ENCODE measurements at regions not wholly inside any gene's neighbourhood (a gene's known extent, or its start where the extent isn't known, plus 50 kb on each side); places are given as distances from the start of the nearest gene placed in this dataset.

- TF ChIP-seq EZH2 (IDR thresholded peaks at IDR 0.05; ENCODE audit: insufficient read depth, poor library complexity, severe bottlenecking) (no peak), EZH2phosphoT487 (IDR thresholded peaks at IDR 0.05; ENCODE audit: insufficient read depth, low read depth) (no peak)
- peak; percentile 68 for DNase-seq
- in situ Hi-C loops (cut with MboI), result no loop called here
These were observed 86.6 kb upstream of the ARHGAP32 start for GRCh38 chr11:129278586-129279319.

GRCh38 chr11:129277198-129277843, 85.2 kb upstream of the ARHGAP32 start:
- in situ Hi-C loops (cut with MboI), result no loop called here
- H3K79me2 ChIP-seq (ENCODE audit: insufficient read depth), result peaks cover 62% of the 10 kb centered on the region
- H3K27me3 ChIP-seq (replicated peaks; ENCODE audit: insufficient read depth), result no peaks in the 10 kb centered on the region
- peaks cover 16% of the 10 kb centered on the region for H3F3A ChIP-seq (ENCODE audit: insufficient read depth)
- H3K4me1 ChIP-seq (ENCODE audit: insufficient read depth), result peaks cover 18% of the 10 kb centered on the region
- no peaks in the 10 kb centered on the region for H3K9me3 ChIP-seq (ENCODE audit: low read depth)
- H3K9ac ChIP-seq, result no peak overlapping the region
- WGBS, 2 experiments (ENCODE audit: low coverage in 1 of 2, low lambda C conversion rate in 2 of 2, missing lambda C conversion rate in 2 of 2), result 88 to 89% methylated on average over 8 of the region's 8 CpGs
- H3K27ac ChIP-seq, result no peak overlapping the region
- peak overlapping the region; percentile 92 for H3K4me2 ChIP-seq (ENCODE audit: unreplicated experiment)
- no peaks in the 10 kb centered on the region; the same call in 1 of the 2 replicates for H4K20me1 ChIP-seq (ENCODE audit: insufficient read depth)
- H3K4me3 ChIP-seq, result peak overlapping the region; percentile 85; the same call in 1 of the 2 replicates
- DNase-seq, result peak; percentile 20
- H3K36me3 ChIP-seq (ENCODE audit: low read depth), result no peaks in the 10 kb centered on the region
- H2AFZ ChIP-seq, result no peak overlapping the region
- no peaks in the 10 kb centered on the region for H3K9me2 ChIP-seq (ENCODE audit: insufficient read depth)
- TF ChIP-seq EZH2phosphoT487 (IDR thresholded peaks at IDR 0.05; ENCODE audit: insufficient read depth, low read depth) (no peak), EZH2 (IDR thresholded peaks at IDR 0.05; ENCODE audit: insufficient read depth, poor library complexity, severe bottlenecking) (no peak)

More at GRCh38 chr11:129278586-129279319, 86.6 kb upstream of the ARHGAP32 start:
- H3K79me2 ChIP-seq (ENCODE audit: insufficient read depth), result peaks cover 48% of the 10 kb centered on the region
- H3K36me3 ChIP-seq (ENCODE audit: low read depth), result no peaks in the 10 kb centered on the region
- WGBS, 2 experiments (ENCODE audit: low coverage in 1 of 2, low lambda C conversion rate in 2 of 2, missing lambda C conversion rate in 2 of 2), result 2% methylated on average over 35 to 68 of the region's 109 CpGs
- H3K27ac ChIP-seq, result no peak overlapping the region
- H3K4me1 ChIP-seq (ENCODE audit: insufficient read depth), result peaks cover 18% of the 10 kb centered on the region
- H3K9me2 ChIP-seq (ENCODE audit: insufficient read depth), result no peaks in the 10 kb centered on the region
- no peaks in the 10 kb centered on the region for H3K9me3 ChIP-seq (ENCODE audit: low read depth)
- H3K4me2 ChIP-seq (ENCODE audit: unreplicated experiment), result peak overlapping the region; percentile 92
- H4K20me1 ChIP-seq (ENCODE audit: insufficient read depth), result no peaks in the 10 kb centered on the region; the same call in 1 of the 2 replicates
- peak overlapping the region; percentile 78 for H2AFZ ChIP-seq
- peak overlapping the region; percentile 85 for H3K4me3 ChIP-seq
- no peaks in the 10 kb centered on the region for H3K27me3 ChIP-seq (replicated peaks; ENCODE audit: insufficient read depth)
- peaks cover 16% of the 10 kb centered on the region for H3F3A ChIP-seq (ENCODE audit: insufficient read depth)
- peak overlapping the region; percentile 81 for H3K9ac ChIP-seq

GRCh38 chr11:129275828-129276227, 83.7 kb upstream of the ARHGAP32 start:
- Histone ChIP-seq H4K20me1 (ENCODE audit: insufficient read depth) (no peaks in the 10 kb centered on the region; the same call in 1 of the 2 replicates), H3K4me3 (no peak overlapping the region), H3F3A (ENCODE audit: insufficient read depth) (peaks cover 16% of the 10 kb centered on the region), H3K9ac (no peak overlapping the region), H3K79me2 (ENCODE audit: insufficient read depth) (peaks cover 77% of the 10 kb centered on the region), H3K4me1 (ENCODE audit: insufficient read depth) (peaks cover 18% of the 10 kb centered on the region), H3K9me3 (ENCODE audit: low read depth) (no peaks in the 10 kb centered on the region), H3K9me2 (ENCODE audit: insufficient read depth) (no peaks in the 10 kb centered on the region), H3K4me2 (ENCODE audit: unreplicated experiment) (no peak overlapping the region), H3K27ac (no peak overlapping the region), H2AFZ (no peak overlapping the region), H3K27me3 (replicated peaks; ENCODE audit: insufficient read depth) (no peaks in the 10 kb centered on the region), H3K36me3 (ENCODE audit: low read depth) (no peaks in the 10 kb centered on the region)
- in situ Hi-C loops (cut with MboI), result no loop called here
- TF ChIP-seq EZH2 (IDR thresholded peaks at IDR 0.05; ENCODE audit: insufficient read depth, poor library complexity, severe bottlenecking), result no peak
- TF ChIP-seq EZH2phosphoT487 (IDR thresholded peaks at IDR 0.05; ENCODE audit: insufficient read depth, low read depth), result no peak
- WGBS, 2 experiments (ENCODE audit: low coverage in 1 of 2, low lambda C conversion rate in 2 of 2, missing lambda C conversion rate in 2 of 2), result 88 to 89% methylated on average over 3 of the region's 3 CpGs
- no peak for DNase-seq

GRCh38 chr11:129273944-129274711, 82.0 kb upstream of the ARHGAP32 start:
- Histone ChIP-seq H3K4me3 (no peak overlapping the region), H3K36me3 (ENCODE audit: low read depth) (no peaks in the 10 kb centered on the region), H3K27ac (no peak overlapping the region), H3K4me2 (ENCODE audit: unreplicated experiment) (no peak overlapping the region), H3K4me1 (ENCODE audit: insufficient read depth) (peaks cover 8% of the 10 kb centered on the region), H3K9ac (no peak overlapping the region), H3K27me3 (replicated peaks; ENCODE audit: insufficient read depth) (no peaks in the 10 kb centered on the region), H4K20me1 (ENCODE audit: insufficient read depth) (no peaks in the 10 kb centered on the region; the same call in 1 of the 2 replicates), H3F3A (ENCODE audit: insufficient read depth) (0 out of 2 replicates have a peak, but pooled peaks cover 6% of the 10 kb centered on the region), H3K79me2 (ENCODE audit: insufficient read depth) (peaks cover 94% of the 10 kb centered on the region), H3K9me2 (ENCODE audit: insufficient read depth) (no peaks in the 10 kb centered on the region), H2AFZ (no peak overlapping the region), H3K9me3 (ENCODE audit: low read depth) (no peaks in the 10 kb centered on the region)
- DNase-seq, result no peak
- 79 to 80% methylated on average over 5 of the region's 5 CpGs for WGBS, 2 experiments (ENCODE audit: low coverage in 1 of 2, low lambda C conversion rate in 2 of 2, missing lambda C conversion rate in 2 of 2)
- no peak for TF ChIP-seq EZH2phosphoT487 (IDR thresholded peaks at IDR 0.05; ENCODE audit: insufficient read depth, low read depth)
- TF ChIP-seq EZH2 (IDR thresholded peaks at IDR 0.05; ENCODE audit: insufficient read depth, poor library complexity, severe bottlenecking), result no peak
- in situ Hi-C loops (cut with MboI), result no loop called here
